Type B pancreatic cell (in vitro differentiated cells): ENCODE measurements at regions not wholly inside any gene's neighbourhood (a gene's known extent, or its start where the extent isn't known, plus 50 kb on each side); places are given as distances from the start of the nearest gene placed in this dataset.

ENCODE experiments used
- DNase-seq: peaks from one replicate; pipeline ENCODE4 v3.0.0; 2021; ENCODE audit warnings: mixed read lengths; ENCODE audit not compliant: unreplicated experiment; ENCODE audit errors: extremely low spot score
- H3K27ac Mint-ChIP-seq: 2 replicates; pipeline ENCODE4 v1.8.0; 2021; ENCODE audit warnings: mild to moderate bottlenecking, mixed read lengths
- H3K27me3 Mint-ChIP-seq: 2 replicates; pipeline ENCODE4 v1.8.0; 2021; ENCODE audit warnings: mixed read lengths
- H3K36me3 Mint-ChIP-seq: 2 replicates; pipeline ENCODE4 v1.8.0; 2021; ENCODE audit warnings: mixed read lengths
- H3K4me1 Mint-ChIP-seq: one replicate; pipeline ENCODE4 v1.8.0; 2021; ENCODE audit warnings: mixed read lengths; ENCODE audit not compliant: unreplicated experiment
- H3K4me3 Mint-ChIP-seq: 2 replicates; pipeline ENCODE4 v1.8.0; 2021; ENCODE audit warnings: mild to moderate bottlenecking, mixed read lengths
- H3K9me3 Mint-ChIP-seq: 2 replicates; pipeline ENCODE4 v1.8.0; 2021; ENCODE audit warnings: mixed read lengths
- CTCF ChIP-seq: fragments of 200-600 bp; sonication (generic); conservative IDR thresholded peaks from 2 replicates; pipeline ENCODE4 v1.5.0; 2021; ENCODE audit warnings: antibody characterized with exemption, mild to moderate bottlenecking

- Mint-ChIP-seq H3K27ac (peak overlapping the region; percentile 66), H3K9me3 (peaks cover 17% of the 10 kb centered on the region), H3K4me3 (no peak overlapping the region), H3K36me3 (peaks cover 11% of the 10 kb centered on the region), H3K4me1 (peaks cover 45% of the 10 kb centered on the region), H3K27me3 (no peaks in the 10 kb centered on the region)
- no peak for TF ChIP-seq CTCF
- DNase-seq, result no peak
These were observed 147.9 kb upstream of the RFLNA start for GRCh38 chr12:124147027-124147426.

GRCh38 chr12:124147575-124147974 lies 147.3 kb upstream of the RFLNA start:
- DNase-seq, result no peak
- Mint-ChIP-seq H3K4me1 (peaks cover 50% of the 10 kb centered on the region), H3K4me3 (no peak overlapping the region), H3K27ac (peak overlapping the region; percentile 66), H3K9me3 (peaks cover 18% of the 10 kb centered on the region), H3K27me3 (no peaks in the 10 kb centered on the region), H3K36me3 (peaks cover 16% of the 10 kb centered on the region)
- TF ChIP-seq CTCF, result no peak

GRCh38 chr12:124148481-124149273 lies 146.2 kb upstream of the RFLNA start:
- H3K27ac Mint-ChIP-seq, result peak overlapping the region; percentile 94

GRCh38 chr12:124149287-124149686 lies 145.6 kb upstream of the RFLNA start:
- Mint-ChIP-seq H3K9me3 (peaks cover 20% of the 10 kb centered on the region), H3K27ac (peak overlapping the region; percentile 94), H3K27me3 (no peaks in the 10 kb centered on the region), H3K4me1 (peaks cover 57% of the 10 kb centered on the region), H3K36me3 (peaks cover 23% of the 10 kb centered on the region), H3K4me3 (no peak overlapping the region)
- DNase-seq, result no peak
- TF ChIP-seq CTCF, result no peak

More at GRCh38 chr12:124148481-124149273, 146.2 kb upstream of the RFLNA start:
- Mint-ChIP-seq H3K9me3 (peaks cover 20% of the 10 kb centered on the region), H3K4me1 (peaks cover 58% of the 10 kb centered on the region), H3K36me3 (peaks cover 22% of the 10 kb centered on the region), H3K4me3 (peak overlapping the region; percentile 80), H3K27me3 (no peaks in the 10 kb centered on the region)
- DNase-seq, result no peak
- no peak for TF ChIP-seq CTCF

GRCh38 chr12:124150168-124150567 lies 144.7 kb upstream of the RFLNA start:
- H3K36me3 Mint-ChIP-seq, result peaks cover 26% of the 10 kb centered on the region
- peak overlapping the region; percentile 50 for H3K4me3 Mint-ChIP-seq

More at GRCh38 chr12:124150168-124150567, 144.7 kb upstream of the RFLNA start:
- TF ChIP-seq CTCF, result no peak
- Mint-ChIP-seq H3K4me1 (peaks cover 50% of the 10 kb centered on the region), H3K9me3 (peaks cover 20% of the 10 kb centered on the region), H3K27ac (peak overlapping the region; percentile 44), H3K27me3 (no peaks in the 10 kb centered on the region)
- DNase-seq, result no peak
